Tibial nerve (tissue), 4 donors: ENCODE measurements at regions not wholly inside any gene's neighbourhood (a gene's known extent, or its start where the extent isn't known, plus 50 kb on each side); places are given as distances from the start of the nearest gene placed in this dataset.

Source experiments
- DNase-seq, 2 donors: peaks; one replicate each; pipeline ENCODE4 v3.0.0-alpha.2; 2019; ENCODE audit warnings: low spot score in 2 of 2
- H3K27ac ChIP-seq, 4 donors: fragments of 200-600 bp; sonication (generic) in 3 of 4; one replicate each; pipeline ENCODE4 v1.5.1; 2017 to 2019; ENCODE audit warnings: mild to moderate bottlenecking in 1 of 4
- H3K27me3 ChIP-seq, 2 donors: fragments of 200-600 bp; sonication (generic) in 1 of 2; one replicate each; pipeline versions ENCODE4 v1.5.1 to v1.6.0; 2017 to 2019
- H3K36me3 ChIP-seq, 3 donors: fragments of 200-600 bp; sonication (generic); one replicate each; pipeline ENCODE4 v1.5.1; 2018 to 2019
- H3K4me1 ChIP-seq, 4 donors: fragments of 200-600 bp; sonication (generic) in 3 of 4; one replicate each; pipeline ENCODE4 v1.5.1; 2017 to 2019
- H3K4me3 ChIP-seq, 4 donors: fragments of 200-600 bp; sonication (generic) in 3 of 4; one replicate each; pipeline ENCODE4 v1.5.1; 2017 to 2019; ENCODE audit warnings: mild to moderate bottlenecking in 1 of 4, moderate library complexity in 1 of 4
- H3K9me3 ChIP-seq, 4 donors: fragments of 200-600 bp; sonication (generic) in 3 of 4; one replicate each; pipeline ENCODE4 v1.5.1; 2017 to 2019
- EP300 ChIP-seq, 2 donors: sonication (generic); formaldehyde crosslinking; IDR thresholded peaks; one replicate each; pipeline ENCODE4 v1.6.1; 2017; ENCODE audit warnings: antibody characterized with exemption in 2 of 2, mild to moderate bottlenecking in 1 of 2
- POLR2A ChIP-seq, 2 donors: fragments of 450-650 bp; IDR thresholded peaks; one replicate each; pipeline ENCODE4 v1.6.1; 2017; ENCODE audit warnings: antibody characterized with exemption in 2 of 2, mild to moderate bottlenecking in 2 of 2, moderate library complexity in 2 of 2
- whole genome bisulfite sequencing, 2 donors: methylation state at CpG; one replicate each; pipeline ENCODE4 v1.1.5; 2018; 5-methylcytosine and 5-hydroxymethylcytosine counted together
- TF ChIP-seq, protein P1 (sequence below), 5 experiments: fragments of 200-600 bp in 3 of 5; fragments of 450-650 bp in 2 of 5; sonication (generic) in 3 of 5; IDR thresholded peaks; one replicate each; pipeline ENCODE4 v1.5.1; 2016 to 2019; ENCODE audit warnings: antibody characterized with exemption in 5 of 5, mild to moderate bottlenecking in 3 of 5, moderate library complexity in 2 of 5

DNA sequence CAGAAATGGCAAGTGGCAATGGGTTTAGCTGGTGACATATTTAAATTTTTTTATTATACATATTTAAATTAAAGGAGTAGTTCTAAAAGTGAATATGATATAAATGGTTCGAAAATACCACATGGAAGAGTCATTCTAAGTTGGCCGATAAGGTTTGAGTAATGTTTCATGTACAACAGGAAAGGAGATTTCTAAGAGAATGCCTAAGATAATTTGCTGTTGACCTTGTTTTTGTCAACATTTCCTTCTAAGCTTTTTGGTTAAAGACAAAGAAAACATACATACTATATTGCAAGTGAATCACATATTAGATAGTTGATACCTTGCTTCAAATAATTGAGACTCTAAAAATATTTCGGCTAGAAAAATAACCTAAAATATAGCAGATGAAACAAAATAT, 526.6 kb upstream of the SLIT2 start:
- Histone ChIP-seq H3K9me3 (no peaks in the 10 kb centered on the region), H3K36me3 (no peaks in the 10 kb centered on the region), H3K4me1 (no peaks in the 10 kb centered on the region), H3K27ac (no peak overlapping the region), H3K4me3 (no peak overlapping the region), H3K27me3 (no peaks in the 10 kb centered on the region)
- TF ChIP-seq POLR2A (IDR thresholded peaks at IDR 0.05) (no peak), EP300 (IDR thresholded peaks at IDR 0.05) (no peak)
- TF ChIP-seq, protein P1, sequence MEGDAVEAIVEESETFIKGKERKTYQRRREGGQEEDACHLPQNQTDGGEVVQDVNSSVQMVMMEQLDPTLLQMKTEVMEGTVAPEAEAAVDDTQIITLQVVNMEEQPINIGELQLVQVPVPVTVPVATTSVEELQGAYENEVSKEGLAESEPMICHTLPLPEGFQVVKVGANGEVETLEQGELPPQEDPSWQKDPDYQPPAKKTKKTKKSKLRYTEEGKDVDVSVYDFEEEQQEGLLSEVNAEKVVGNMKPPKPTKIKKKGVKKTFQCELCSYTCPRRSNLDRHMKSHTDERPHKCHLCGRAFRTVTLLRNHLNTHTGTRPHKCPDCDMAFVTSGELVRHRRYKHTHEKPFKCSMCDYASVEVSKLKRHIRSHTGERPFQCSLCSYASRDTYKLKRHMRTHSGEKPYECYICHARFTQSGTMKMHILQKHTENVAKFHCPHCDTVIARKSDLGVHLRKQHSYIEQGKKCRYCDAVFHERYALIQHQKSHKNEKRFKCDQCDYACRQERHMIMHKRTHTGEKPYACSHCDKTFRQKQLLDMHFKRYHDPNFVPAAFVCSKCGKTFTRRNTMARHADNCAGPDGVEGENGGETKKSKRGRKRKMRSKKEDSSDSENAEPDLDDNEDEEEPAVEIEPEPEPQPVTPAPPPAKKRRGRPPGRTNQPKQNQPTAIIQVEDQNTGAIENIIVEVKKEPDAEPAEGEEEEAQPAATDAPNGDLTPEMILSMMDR (IDR thresholded peaks at IDR 0.05) = no peak
- DNase-seq = no peak
- WGBS, 2 donors = 91 to 95% methylated on average over 3 of the region's 3 CpGs

DNA sequence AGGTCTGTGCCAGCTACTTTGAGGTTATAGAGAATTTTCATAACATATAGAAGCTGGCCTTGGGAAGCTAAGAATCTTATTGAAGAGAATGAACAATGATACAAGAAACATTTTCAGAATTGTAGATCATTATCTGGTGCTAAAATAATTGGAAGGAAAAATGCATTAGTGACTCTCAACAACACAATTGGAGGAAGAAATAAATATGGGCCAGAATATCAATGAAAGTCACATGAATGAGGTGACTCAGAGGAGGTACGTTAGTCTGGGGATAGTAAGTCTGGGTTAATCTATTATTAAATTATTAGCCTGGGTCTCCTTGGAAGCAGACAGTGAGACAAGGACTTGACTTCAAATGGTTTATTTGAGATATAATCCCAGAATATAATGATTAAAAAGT, 529.3 kb upstream of the SLIT2 start:
- H3K4me3 ChIP-seq = no peak overlapping the region
- DNase-seq = no peak
- H3K27ac ChIP-seq = no peak overlapping the region
- H3K27me3 ChIP-seq = no peaks in the 10 kb centered on the region
- H3K36me3 ChIP-seq = no peaks in the 10 kb centered on the region
- WGBS, 2 donors = 50 to 56% methylated on average over 1 of the region's 1 CpG
- H3K9me3 ChIP-seq = no peaks in the 10 kb centered on the region
- TF ChIP-seq POLR2A (IDR thresholded peaks at IDR 0.05) (no peak), EP300 (IDR thresholded peaks at IDR 0.05) (no peak)
- TF ChIP-seq, protein P1 (IDR thresholded peaks at IDR 0.05) = no peak
- no peaks in the 10 kb centered on the region for H3K4me1 ChIP-seq

DNA sequence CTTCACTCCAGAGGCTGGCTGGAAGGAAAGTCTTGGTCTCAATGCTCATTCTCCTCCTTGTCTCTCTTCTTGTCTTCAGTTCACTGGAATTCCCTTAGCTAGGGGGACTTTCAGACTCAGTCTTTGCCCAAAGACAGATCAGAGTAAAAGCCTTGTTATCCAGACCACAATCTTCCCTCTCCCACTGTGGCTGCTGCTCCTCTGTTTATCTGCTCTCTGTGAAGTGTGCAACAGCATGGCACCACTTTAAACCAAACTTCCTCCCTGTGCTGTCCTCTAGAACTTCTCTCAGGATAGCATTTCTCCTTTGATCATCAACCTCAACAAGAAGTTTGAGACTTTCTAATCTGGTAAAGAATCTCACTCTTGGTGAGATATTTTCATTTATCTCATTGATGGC, 530.1 kb upstream of the SLIT2 start:
- H3K27ac ChIP-seq = no peak overlapping the region
- H3K36me3 ChIP-seq = no peaks in the 10 kb centered on the region
- no peaks in the 10 kb centered on the region for H3K4me1 ChIP-seq
- no peak overlapping the region for H3K4me3 ChIP-seq
- H3K9me3 ChIP-seq = no peaks in the 10 kb centered on the region
- no peaks in the 10 kb centered on the region for H3K27me3 ChIP-seq
- no peak for DNase-seq
- TF ChIP-seq POLR2A (IDR thresholded peaks at IDR 0.05) (no peak), EP300 (IDR thresholded peaks at IDR 0.05) (no peak)
- TF ChIP-seq, protein P1 (IDR thresholded peaks at IDR 0.05) = no peak

DNA sequence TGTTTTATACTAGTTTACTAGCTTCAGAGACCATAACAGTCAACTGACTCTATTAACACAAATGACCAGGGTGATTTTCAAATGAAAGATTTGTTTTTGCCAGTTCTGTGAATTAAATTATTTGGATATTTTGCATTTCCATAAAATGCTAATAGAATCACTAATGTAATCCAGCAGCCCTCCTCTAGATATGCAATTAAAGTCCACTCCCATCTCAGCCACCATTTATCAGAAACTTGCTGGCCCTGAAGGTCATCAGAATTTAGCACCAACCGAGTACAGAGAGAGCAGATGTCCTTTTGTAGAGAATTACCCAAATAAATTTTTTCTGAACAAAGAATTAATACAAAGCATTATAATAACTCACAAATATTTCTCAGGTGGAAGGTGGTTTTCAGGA, 531.1 kb upstream of the SLIT2 start:
- TF ChIP-seq, protein P1 (IDR thresholded peaks at IDR 0.05) = no peak
- TF ChIP-seq POLR2A (IDR thresholded peaks at IDR 0.05) = no peak
- Histone ChIP-seq H3K36me3 (no peaks in the 10 kb centered on the region), H3K27ac (no peak overlapping the region), H3K27me3 (no peaks in the 10 kb centered on the region), H3K9me3 (no peaks in the 10 kb centered on the region), H3K4me3 (no peak overlapping the region), H3K4me1 (no peaks in the 10 kb centered on the region)
- DNase-seq = no peak
- 56 to 59% methylated on average over 1 of the region's 1 CpG for whole genome bisulfite sequencing, 2 donors

DNA sequence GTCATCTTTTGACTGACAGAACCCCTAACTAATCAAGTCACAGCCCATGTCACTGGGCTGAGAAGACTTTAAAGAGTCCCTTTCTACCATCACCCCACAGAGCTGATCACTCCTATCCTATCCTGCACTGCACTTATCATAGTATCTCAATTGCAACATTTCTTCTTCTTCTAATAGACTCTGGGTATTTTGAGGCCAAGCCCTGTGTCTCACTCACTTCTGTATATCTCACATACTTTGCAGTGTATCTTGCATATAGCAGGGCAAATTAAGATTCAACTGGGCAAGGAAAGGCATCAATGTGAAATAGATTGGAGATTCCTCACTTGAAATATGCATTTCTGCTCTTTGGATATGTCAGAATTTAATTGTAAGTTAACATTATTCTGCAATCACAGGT, 531.5 kb upstream of the SLIT2 start:
- Histone ChIP-seq H3K27me3 (no peaks in the 10 kb centered on the region), H3K9me3 (no peaks in the 10 kb centered on the region), H3K4me3 (no peak overlapping the region), H3K4me1 (no peaks in the 10 kb centered on the region), H3K36me3 (no peaks in the 10 kb centered on the region), H3K27ac (no peak overlapping the region)
- no peak for DNase-seq
- TF ChIP-seq POLR2A (IDR thresholded peaks at IDR 0.05) (no peak), EP300 (IDR thresholded peaks at IDR 0.05) (no peak)
- TF ChIP-seq, protein P1 (IDR thresholded peaks at IDR 0.05) = no peak
